ENCODE measurements at regions not wholly inside any gene's neighbourhood (a gene's known extent, or its start where the extent isn't known, plus 50 kb on each side); places are given as distances from the start of the nearest gene placed in this dataset.

DNA sequence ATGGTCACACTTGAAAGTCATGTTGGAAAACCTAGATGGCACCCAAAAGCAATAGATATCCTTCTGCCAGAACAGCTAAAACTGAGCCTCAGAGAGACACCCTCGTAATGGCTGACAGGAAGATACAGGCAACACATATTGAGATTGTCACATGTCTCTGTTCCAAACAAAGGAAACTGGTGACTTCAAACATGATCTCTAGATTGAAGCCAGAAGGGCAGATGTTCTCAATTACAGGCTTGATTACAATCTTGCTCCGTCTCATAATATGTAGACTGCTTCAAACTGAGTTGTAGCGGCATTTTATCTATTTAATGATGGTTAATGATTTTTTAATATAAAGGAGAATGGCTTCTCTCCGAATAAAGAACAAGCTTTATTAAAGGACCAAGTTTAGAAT lies 774.3 kb downstream of the KCTD16 start:
- H3K27ac ChIP-seq = no peak overlapping the region
- TF ChIP-seq, protein P1, sequence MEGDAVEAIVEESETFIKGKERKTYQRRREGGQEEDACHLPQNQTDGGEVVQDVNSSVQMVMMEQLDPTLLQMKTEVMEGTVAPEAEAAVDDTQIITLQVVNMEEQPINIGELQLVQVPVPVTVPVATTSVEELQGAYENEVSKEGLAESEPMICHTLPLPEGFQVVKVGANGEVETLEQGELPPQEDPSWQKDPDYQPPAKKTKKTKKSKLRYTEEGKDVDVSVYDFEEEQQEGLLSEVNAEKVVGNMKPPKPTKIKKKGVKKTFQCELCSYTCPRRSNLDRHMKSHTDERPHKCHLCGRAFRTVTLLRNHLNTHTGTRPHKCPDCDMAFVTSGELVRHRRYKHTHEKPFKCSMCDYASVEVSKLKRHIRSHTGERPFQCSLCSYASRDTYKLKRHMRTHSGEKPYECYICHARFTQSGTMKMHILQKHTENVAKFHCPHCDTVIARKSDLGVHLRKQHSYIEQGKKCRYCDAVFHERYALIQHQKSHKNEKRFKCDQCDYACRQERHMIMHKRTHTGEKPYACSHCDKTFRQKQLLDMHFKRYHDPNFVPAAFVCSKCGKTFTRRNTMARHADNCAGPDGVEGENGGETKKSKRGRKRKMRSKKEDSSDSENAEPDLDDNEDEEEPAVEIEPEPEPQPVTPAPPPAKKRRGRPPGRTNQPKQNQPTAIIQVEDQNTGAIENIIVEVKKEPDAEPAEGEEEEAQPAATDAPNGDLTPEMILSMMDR (conservative IDR thresholded peaks at IDR 0.05; ENCODE audit: low read depth) = no peak
- CTCF ChIA-PET = no interaction called here
- no peak for DNase-seq (ENCODE audit: low spot score)
- POLR2A ChIA-PET (ENCODE audit: low non-redundant PET) = no interaction called here

GRCh38 chr5:144941004-144941403 lies 770.3 kb downstream of the KCTD16 start:
- no peak overlapping the region for H3K27ac ChIP-seq
- no peak for DNase-seq (ENCODE audit: low spot score)
- ChIA-PET CTCF (no interaction called here), POLR2A (ENCODE audit: low non-redundant PET) (no interaction called here)
- TF ChIP-seq, protein P1 (conservative IDR thresholded peaks at IDR 0.05; ENCODE audit: low read depth) = no peak

GRCh38 chr5:144918371-144918770 lies 747.7 kb downstream of the KCTD16 start:
- no peak overlapping the region for H3K27ac ChIP-seq
- CTCF ChIA-PET = interaction anchor here (0.5 kb wide), 1 partner anchor 137 kb away, joined by 3 read pairs; no protein-coding TSS in a partner anchor
- POLR2A ChIA-PET (ENCODE audit: low non-redundant PET) = no interaction called here
- DNase-seq (ENCODE audit: low spot score) = no peak
- TF ChIP-seq, protein P1 (conservative IDR thresholded peaks at IDR 0.05; ENCODE audit: low read depth) = no peak

DNA sequence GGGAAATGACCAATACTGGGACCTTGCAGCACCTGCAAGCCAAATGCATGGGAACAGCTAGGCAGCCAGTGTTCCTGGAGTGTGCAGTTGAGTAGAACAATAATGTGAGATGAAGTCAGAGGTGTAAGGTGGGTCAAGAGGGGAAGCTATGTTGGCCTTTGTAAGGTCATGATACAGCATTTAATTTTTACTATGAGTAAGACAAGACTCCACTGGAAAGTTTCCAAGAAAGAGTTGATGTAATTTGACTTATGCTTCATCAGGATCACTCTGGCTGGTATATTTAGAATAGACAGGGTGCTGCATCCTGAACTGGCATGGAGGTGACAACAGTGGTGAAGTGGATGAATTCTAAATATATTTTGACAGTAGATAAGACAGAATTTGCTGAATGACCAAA lies 744.8 kb downstream of the KCTD16 start:
- TF ChIP-seq, protein P1 (conservative IDR thresholded peaks at IDR 0.05; ENCODE audit: low read depth) = no peak
- H3K27ac ChIP-seq = no peak overlapping the region
- CTCF ChIA-PET = interaction anchor here (0.6 kb wide), 1 partner anchor 147 kb away, joined by 6 read pairs; no protein-coding TSS in a partner anchor
- no peak for DNase-seq (ENCODE audit: low spot score)
- POLR2A ChIA-PET (ENCODE audit: low non-redundant PET) = no interaction called here

DNA sequence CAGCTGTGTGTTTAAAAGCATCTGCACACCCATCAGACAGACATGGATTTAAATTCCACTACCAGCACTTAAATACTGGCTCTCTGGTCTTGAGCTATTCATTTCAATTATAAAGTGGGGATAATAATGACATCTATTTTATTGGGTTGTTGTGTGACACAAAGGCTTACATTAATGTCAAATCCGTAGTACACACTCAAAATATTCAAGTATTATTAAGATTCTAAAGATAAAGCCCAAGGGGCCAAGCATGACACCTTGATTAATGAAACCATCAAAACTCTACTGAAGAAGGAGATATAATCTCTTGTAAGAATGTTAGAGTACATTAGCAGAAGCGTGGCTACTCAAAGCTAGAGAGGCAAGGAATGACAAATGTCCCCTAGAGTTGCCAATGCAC lies 743.0 kb downstream of the KCTD16 start:
- no peak overlapping the region for H3K27ac ChIP-seq
- TF ChIP-seq, protein P1 (conservative IDR thresholded peaks at IDR 0.05; ENCODE audit: low read depth) = no peak
- POLR2A ChIA-PET (ENCODE audit: low non-redundant PET) = no interaction called here
- CTCF ChIA-PET = interaction anchor here (0.6 kb wide), 1 partner anchor 208 kb away, joined by 6 read pairs; no protein-coding TSS in a partner anchor
- no peak for DNase-seq (ENCODE audit: low spot score)

DNA sequence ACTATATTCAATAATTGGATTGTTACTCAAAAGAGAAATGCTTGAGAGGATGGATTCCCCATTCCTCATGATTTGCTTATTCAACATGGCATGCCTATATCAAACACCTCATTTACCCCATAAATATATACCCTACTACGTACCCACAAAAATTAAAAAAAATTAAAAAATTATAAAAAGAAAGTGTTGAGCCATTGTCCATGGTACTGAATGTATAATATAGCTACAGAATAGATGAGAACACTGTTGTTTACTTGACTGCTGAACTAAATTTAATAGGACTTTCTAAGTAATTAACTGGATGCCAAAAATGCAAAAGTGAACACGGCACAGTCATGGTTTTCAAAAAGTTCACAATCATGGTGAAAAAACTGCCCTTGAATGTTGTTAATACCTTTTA lies 725.8 kb downstream of the KCTD16 start:
- TF ChIP-seq, protein P1 (conservative IDR thresholded peaks at IDR 0.05; ENCODE audit: low read depth) = no peak
- no peak overlapping the region for H3K27ac ChIP-seq
- DNase-seq (ENCODE audit: low spot score) = no peak
- POLR2A ChIA-PET (ENCODE audit: low non-redundant PET) = no interaction called here
- CTCF ChIA-PET = interaction anchor here (0.7 kb wide), 1 partner anchor 656 kb away, joined by 4 read pairs; no protein-coding TSS in a partner anchor

GRCh38 chr5:144886668-144887067 lies 716.0 kb downstream of the KCTD16 start:
- POLR2A ChIA-PET (ENCODE audit: low non-redundant PET) = no interaction called here
- CTCF ChIA-PET = no interaction called here
- TF ChIP-seq, protein P1 (conservative IDR thresholded peaks at IDR 0.05; ENCODE audit: low read depth) = no peak
- no peak for DNase-seq (ENCODE audit: low spot score)
- no peak overlapping the region for H3K27ac ChIP-seq

Data from RWPE1 (cell line).